ENCODE measurements at regions not wholly inside any gene's neighbourhood (a gene's known extent, or its start where the extent isn't known, plus 50 kb on each side); places are given as distances from the start of the nearest gene placed in this dataset.

DNA sequence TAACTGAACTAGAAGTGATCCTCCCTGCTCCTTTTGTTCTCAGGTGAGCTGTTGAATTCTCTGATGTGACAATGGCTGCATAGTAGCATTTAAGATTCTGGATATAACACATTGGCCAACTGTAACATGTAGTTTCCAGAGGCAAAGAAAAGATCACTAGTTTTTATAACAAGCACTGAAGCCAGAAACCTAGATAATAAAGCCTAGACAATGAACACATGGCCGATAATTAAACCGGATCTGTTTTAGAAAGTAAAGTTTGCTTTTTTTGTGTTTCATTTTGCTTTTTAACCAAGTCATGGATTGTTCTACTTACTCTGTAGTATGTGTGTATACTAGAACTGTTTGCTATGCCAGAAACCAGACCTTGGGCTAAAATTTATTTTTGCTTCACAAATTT is 225.5 kb upstream of the KLHL1 start:
- no peak for DNase-seq
- intact Hi-C loops (cut with DNase I): no loop called here
- Histone ChIP-seq H3K4me1 (ENCODE audit: insufficient read depth) (no peaks in the 10 kb centered on the region), H3K9me3 (no peaks in the 10 kb centered on the region), H3K4me3 (no peak overlapping the region), H3K36me3 (no peaks in the 10 kb centered on the region), H3K27me3 (no peaks in the 10 kb centered on the region), H3K27ac (no peak overlapping the region)
- no peak for TF ChIP-seq EP300 (IDR thresholded peaks at IDR 0.05)
- TF ChIP-seq, protein P1, sequence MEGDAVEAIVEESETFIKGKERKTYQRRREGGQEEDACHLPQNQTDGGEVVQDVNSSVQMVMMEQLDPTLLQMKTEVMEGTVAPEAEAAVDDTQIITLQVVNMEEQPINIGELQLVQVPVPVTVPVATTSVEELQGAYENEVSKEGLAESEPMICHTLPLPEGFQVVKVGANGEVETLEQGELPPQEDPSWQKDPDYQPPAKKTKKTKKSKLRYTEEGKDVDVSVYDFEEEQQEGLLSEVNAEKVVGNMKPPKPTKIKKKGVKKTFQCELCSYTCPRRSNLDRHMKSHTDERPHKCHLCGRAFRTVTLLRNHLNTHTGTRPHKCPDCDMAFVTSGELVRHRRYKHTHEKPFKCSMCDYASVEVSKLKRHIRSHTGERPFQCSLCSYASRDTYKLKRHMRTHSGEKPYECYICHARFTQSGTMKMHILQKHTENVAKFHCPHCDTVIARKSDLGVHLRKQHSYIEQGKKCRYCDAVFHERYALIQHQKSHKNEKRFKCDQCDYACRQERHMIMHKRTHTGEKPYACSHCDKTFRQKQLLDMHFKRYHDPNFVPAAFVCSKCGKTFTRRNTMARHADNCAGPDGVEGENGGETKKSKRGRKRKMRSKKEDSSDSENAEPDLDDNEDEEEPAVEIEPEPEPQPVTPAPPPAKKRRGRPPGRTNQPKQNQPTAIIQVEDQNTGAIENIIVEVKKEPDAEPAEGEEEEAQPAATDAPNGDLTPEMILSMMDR (IDR thresholded peaks at IDR 0.05): no peak
- no peak for TF ChIP-seq POLR2A (IDR thresholded peaks at IDR 0.05)
- WGBS, 3 donors: 5 to 22% (median 9%) methylated on average over 2 of the region's 2 CpGs

DNA sequence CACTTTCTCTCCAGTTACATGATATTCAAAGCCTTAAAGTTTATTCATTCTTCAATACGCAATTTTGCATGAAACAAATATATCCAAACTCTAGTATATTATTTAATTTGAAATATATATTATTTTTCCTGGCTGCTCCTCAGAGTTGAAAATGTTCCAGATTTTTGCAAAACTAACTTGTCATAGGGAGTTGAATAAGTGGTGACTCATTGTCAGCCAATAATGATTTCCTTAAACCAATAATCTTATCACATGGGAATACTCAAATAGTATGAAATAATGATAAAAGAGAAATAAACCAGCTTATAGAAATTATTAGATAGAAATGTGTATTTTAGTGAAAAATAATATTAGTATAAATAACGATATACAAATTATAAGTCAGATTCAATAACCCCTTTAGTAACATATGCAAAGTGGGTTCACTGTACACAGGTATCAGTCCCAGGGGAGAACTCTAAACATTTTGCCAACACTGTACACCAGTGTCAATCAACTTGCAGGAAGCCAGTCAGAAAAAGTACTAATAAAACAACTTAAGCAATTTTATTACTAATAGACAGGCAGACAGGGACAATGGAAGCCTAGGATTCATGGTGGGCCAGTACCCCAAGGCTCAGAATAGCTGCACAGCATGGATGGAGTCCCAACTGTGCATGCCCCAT is 222.6 kb upstream of the KLHL1 start:
- 91 to 95% (median 91%) methylated on average over 2 of the region's 2 CpGs for WGBS, 3 donors
- no peak for DNase-seq
- intact Hi-C loops (cut with DNase I): no loop called here
- no peak overlapping the region for H3K27ac ChIP-seq
- no peaks in the 10 kb centered on the region for H3K36me3 ChIP-seq
- no peaks in the 10 kb centered on the region for H3K9me3 ChIP-seq
- H3K27me3 ChIP-seq: no peaks in the 10 kb centered on the region
- no peaks in the 10 kb centered on the region for H3K4me1 ChIP-seq (ENCODE audit: insufficient read depth)
- TF ChIP-seq, protein P1 (IDR thresholded peaks at IDR 0.05): no peak
- TF ChIP-seq POLR2A (IDR thresholded peaks at IDR 0.05): no peak
- TF ChIP-seq EP300 (IDR thresholded peaks at IDR 0.05): no peak
- H3K4me3 ChIP-seq: no peak overlapping the region

DNA sequence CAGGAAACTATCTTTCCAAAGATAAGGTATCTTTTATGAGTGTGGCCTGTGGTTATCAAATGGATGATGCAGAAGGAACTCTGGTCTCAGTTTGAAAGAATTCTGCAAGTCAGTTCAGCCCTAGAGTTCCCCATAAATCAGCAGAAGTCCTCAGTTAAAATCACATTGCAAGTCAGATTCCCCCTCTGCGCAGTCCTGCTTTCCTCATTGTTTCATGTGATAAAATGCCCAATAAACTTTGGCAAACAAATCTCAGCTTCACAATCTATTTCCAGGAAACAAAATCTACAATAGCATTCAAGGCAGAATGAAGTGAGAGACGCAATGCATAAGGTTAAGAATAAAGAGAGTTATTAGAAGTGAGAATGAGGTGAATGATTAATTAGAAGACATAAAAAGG is 216.3 kb upstream of the KLHL1 start:
- intact Hi-C loops (cut with DNase I): no loop called here
- Histone ChIP-seq H3K4me3 (no peak overlapping the region), H3K4me1 (ENCODE audit: insufficient read depth) (no peaks in the 10 kb centered on the region), H3K36me3 (no peaks in the 10 kb centered on the region), H3K27ac (no peak overlapping the region), H3K9me3 (no peaks in the 10 kb centered on the region), H3K27me3 (no peaks in the 10 kb centered on the region)
- DNase-seq: no peak
- TF ChIP-seq, protein P1 (IDR thresholded peaks at IDR 0.05): no peak
- TF ChIP-seq EP300 (IDR thresholded peaks at IDR 0.05): no peak
- TF ChIP-seq POLR2A (IDR thresholded peaks at IDR 0.05): no peak
- WGBS, 3 donors: 66 to 78% (median 71%) methylated on average over 2 of the region's 2 CpGs

- 79 to 84% (median 80%) methylated on average over 2 of the region's 2 CpGs for WGBS, 3 donors
- intact Hi-C loops (cut with DNase I): no loop called here
Measured at GRCh38 chr13:70311191-70311590, 202.9 kb upstream of the KLHL1 start.

More at GRCh38 chr13:70311191-70311590, 202.9 kb upstream of the KLHL1 start:
- H3K27me3 ChIP-seq: no peaks in the 10 kb centered on the region
- no peaks in the 10 kb centered on the region for H3K36me3 ChIP-seq
- H3K9me3 ChIP-seq: no peaks in the 10 kb centered on the region
- no peaks in the 10 kb centered on the region for H3K4me1 ChIP-seq (ENCODE audit: insufficient read depth)
- TF ChIP-seq EP300 (IDR thresholded peaks at IDR 0.05): no peak
- no peak for TF ChIP-seq POLR2A (IDR thresholded peaks at IDR 0.05)
- TF ChIP-seq, protein P1 (IDR thresholded peaks at IDR 0.05): no peak
- no peak overlapping the region for H3K27ac ChIP-seq
- DNase-seq: no peak
- H3K4me3 ChIP-seq: no peak overlapping the region

Measured in ovary (tissue), 7 donors.